ENCODE measurements at regions not wholly inside any gene's neighbourhood (a gene's known extent, or its start where the extent isn't known, plus 50 kb on each side); places are given as distances from the start of the nearest gene placed in this dataset.

DNA sequence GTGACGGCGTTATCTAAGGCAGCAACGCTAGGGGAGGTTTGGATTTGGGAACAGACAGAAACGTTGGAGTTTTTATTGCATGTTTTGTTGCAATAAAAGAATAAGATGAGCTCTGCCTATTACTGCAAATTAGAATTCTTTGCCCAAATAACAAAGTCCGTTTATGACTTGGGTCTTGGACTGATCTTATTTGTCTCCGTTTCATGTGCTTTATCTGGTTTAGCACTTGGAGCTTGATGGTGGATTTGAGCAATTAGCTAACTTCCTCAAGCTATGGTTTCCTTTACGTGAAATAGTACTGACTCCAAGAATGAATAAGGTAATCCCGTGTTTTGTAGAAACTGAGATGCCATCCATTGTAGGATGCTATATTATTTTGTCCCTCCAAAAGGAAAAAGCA lies 233.0 kb upstream of the IRX5 start:
- Mint-ChIP-seq H3K4me1 (ENCODE audit: low read depth) (no peaks in the 10 kb centered on the region), H3K27ac (no peak overlapping the region), H3K9me3 (no peaks in the 10 kb centered on the region), H3K4me3 (no peak overlapping the region), H3K36me3 (ENCODE audit: low read depth) (no peaks in the 10 kb centered on the region), H3K27me3 (peaks cover 4% of the 10 kb centered on the region)
- H3K4me1 ChIP-seq (ENCODE audit: insufficient read depth, low read length), result no peaks in the 10 kb centered on the region
- H3K27ac ChIP-seq (ENCODE audit: low read depth in 1 of 2, low read length in 2 of 2), result no peak overlapping the region
- no peak for DNase-seq
- H3K4me3 ChIP-seq (ENCODE audit: low read length), result no peak overlapping the region
- ATAC-seq (ENCODE audit: poor library complexity), result no peak
- H3K36me3 ChIP-seq (ENCODE audit: insufficient read depth, low read length), result no peaks in the 10 kb centered on the region
- peaks cover 0 to 9% of the 10 kb centered on the region in 2 experiments for H3K9me3 ChIP-seq (ENCODE audit: control insufficient read depth in 1 of 2, insufficient read depth in 1 of 2, low read length in 2 of 2)
- no peaks in the 10 kb centered on the region for H3K27me3 ChIP-seq (ENCODE audit: control insufficient read depth in 1 of 2, insufficient read depth in 2 of 2, low read length in 2 of 2)
- intact Hi-C loops (cut with DNase I, micrococcal nuclease), result no loop called here
- POLR2A ChIA-PET, result no interaction called here
- CTCF ChIA-PET, result no interaction called here
- TF ChIP-seq, protein P1, sequence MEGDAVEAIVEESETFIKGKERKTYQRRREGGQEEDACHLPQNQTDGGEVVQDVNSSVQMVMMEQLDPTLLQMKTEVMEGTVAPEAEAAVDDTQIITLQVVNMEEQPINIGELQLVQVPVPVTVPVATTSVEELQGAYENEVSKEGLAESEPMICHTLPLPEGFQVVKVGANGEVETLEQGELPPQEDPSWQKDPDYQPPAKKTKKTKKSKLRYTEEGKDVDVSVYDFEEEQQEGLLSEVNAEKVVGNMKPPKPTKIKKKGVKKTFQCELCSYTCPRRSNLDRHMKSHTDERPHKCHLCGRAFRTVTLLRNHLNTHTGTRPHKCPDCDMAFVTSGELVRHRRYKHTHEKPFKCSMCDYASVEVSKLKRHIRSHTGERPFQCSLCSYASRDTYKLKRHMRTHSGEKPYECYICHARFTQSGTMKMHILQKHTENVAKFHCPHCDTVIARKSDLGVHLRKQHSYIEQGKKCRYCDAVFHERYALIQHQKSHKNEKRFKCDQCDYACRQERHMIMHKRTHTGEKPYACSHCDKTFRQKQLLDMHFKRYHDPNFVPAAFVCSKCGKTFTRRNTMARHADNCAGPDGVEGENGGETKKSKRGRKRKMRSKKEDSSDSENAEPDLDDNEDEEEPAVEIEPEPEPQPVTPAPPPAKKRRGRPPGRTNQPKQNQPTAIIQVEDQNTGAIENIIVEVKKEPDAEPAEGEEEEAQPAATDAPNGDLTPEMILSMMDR (IDR thresholded peaks at IDR 0.05), result no peak

DNA sequence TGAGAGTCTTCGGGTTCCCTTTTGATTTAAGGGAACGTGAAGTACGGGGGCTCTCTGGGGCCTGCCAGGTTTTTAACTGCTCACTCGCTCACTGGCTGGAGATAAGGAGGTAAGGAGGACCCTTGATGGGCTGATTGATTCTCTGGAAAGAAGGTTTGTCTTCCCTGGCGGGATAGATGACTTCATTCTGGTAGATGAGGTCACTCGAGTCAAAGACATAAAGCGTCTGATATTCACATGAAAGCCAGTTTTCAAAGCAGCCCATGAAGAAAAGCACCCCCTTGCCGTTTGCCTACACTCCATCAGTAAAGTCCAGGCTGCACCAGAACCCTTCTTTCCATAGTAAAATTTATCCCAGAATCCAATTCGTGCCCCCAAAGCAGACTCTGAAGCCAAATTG lies 233.7 kb upstream of the IRX5 start:
- H3K27me3 Mint-ChIP-seq, result peaks cover 4% of the 10 kb centered on the region
- no peaks in the 10 kb centered on the region for H3K9me3 Mint-ChIP-seq
- CTCF ChIA-PET, result no interaction called here
- H3K27me3 ChIP-seq (ENCODE audit: control insufficient read depth in 1 of 2, insufficient read depth in 2 of 2, low read length in 2 of 2), result no peaks in the 10 kb centered on the region
- POLR2A ChIA-PET, result no interaction called here
- no peaks in the 10 kb centered on the region for H3K4me1 Mint-ChIP-seq (ENCODE audit: low read depth)
- H3K36me3 Mint-ChIP-seq (ENCODE audit: low read depth), result no peaks in the 10 kb centered on the region
- no peak overlapping the region for H3K27ac ChIP-seq (ENCODE audit: low read depth in 1 of 2, low read length in 2 of 2)
- intact Hi-C loops (cut with DNase I, micrococcal nuclease), result no loop called here
- TF ChIP-seq, protein P1 (IDR thresholded peaks at IDR 0.05), result no peak
- no peak for DNase-seq
- no peaks in the 10 kb centered on the region for H3K36me3 ChIP-seq (ENCODE audit: insufficient read depth, low read length)
- H3K4me3 Mint-ChIP-seq, result no peak overlapping the region
- H3K9me3 ChIP-seq (ENCODE audit: control insufficient read depth in 1 of 2, insufficient read depth in 1 of 2, low read length in 2 of 2), result peaks cover 0 to 4% of the 10 kb centered on the region in 2 experiments
- H3K4me1 ChIP-seq (ENCODE audit: insufficient read depth, low read length), result no peaks in the 10 kb centered on the region
- H3K27ac Mint-ChIP-seq, result no peak overlapping the region
- ATAC-seq (ENCODE audit: poor library complexity), result no peak
- no peak overlapping the region for H3K4me3 ChIP-seq (ENCODE audit: low read length)

DNA sequence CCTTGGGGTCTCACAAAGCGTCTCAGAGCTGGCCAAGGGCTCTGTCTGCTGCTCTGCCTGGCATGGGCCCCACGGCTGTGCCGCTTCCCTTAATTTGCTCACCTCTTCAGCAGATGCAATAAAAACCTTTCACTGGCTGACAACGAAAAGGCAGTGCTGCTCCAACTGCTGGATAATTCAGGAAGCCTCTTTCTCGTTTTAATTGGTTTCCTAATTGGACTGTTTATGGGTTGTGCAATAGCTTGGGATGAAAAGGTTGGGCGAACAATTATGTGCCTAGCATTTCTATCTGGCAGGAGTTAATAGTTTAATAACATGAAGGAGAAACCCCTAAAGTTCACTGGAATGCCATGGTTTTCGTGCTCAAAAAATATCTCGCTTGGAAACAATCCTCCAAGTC lies 234.1 kb upstream of the IRX5 start:
- peaks cover 4% of the 10 kb centered on the region for H3K27me3 Mint-ChIP-seq
- Histone ChIP-seq H3K27ac (ENCODE audit: low read depth in 1 of 2, low read length in 2 of 2) (no peak overlapping the region), H3K4me3 (ENCODE audit: low read length) (no peak overlapping the region), H3K36me3 (ENCODE audit: insufficient read depth, low read length) (no peaks in the 10 kb centered on the region), H3K4me1 (ENCODE audit: insufficient read depth, low read length) (no peaks in the 10 kb centered on the region), H3K27me3 (ENCODE audit: control insufficient read depth in 1 of 2, insufficient read depth in 2 of 2, low read length in 2 of 2) (no peaks in the 10 kb centered on the region), H3K9me3 (ENCODE audit: control insufficient read depth in 1 of 2, insufficient read depth in 1 of 2, low read length in 2 of 2) (peaks cover 0 to 3% of the 10 kb centered on the region in 2 experiments)
- ATAC-seq (ENCODE audit: poor library complexity) (no peak), DNase-seq (no peak)
- POLR2A ChIA-PET, result no interaction called here
- CTCF ChIA-PET, result no interaction called here
- TF ChIP-seq, protein P1 (IDR thresholded peaks at IDR 0.05), result no peak
- no peaks in the 10 kb centered on the region for H3K4me1 Mint-ChIP-seq (ENCODE audit: low read depth)
- H3K4me3 Mint-ChIP-seq, result no peak overlapping the region
- no peaks in the 10 kb centered on the region for H3K36me3 Mint-ChIP-seq (ENCODE audit: low read depth)
- no peaks in the 10 kb centered on the region for H3K9me3 Mint-ChIP-seq
- intact Hi-C loops (cut with DNase I, micrococcal nuclease), result no loop called here
- no peak overlapping the region for H3K27ac Mint-ChIP-seq

Data from CD4-positive, alpha-beta T cell (primary cell).